CMK (cell line): ENCODE measurements at regions not wholly inside any gene's neighbourhood (a gene's known extent, or its start where the extent isn't known, plus 50 kb on each side); places are given as distances from the start of the nearest gene placed in this dataset.

Experiments used
- DNase-seq: peaks from one replicate; pipeline ENCODE4 v3.0.0-alpha.2; 2010; ENCODE audit warnings: low read depth

DNA sequence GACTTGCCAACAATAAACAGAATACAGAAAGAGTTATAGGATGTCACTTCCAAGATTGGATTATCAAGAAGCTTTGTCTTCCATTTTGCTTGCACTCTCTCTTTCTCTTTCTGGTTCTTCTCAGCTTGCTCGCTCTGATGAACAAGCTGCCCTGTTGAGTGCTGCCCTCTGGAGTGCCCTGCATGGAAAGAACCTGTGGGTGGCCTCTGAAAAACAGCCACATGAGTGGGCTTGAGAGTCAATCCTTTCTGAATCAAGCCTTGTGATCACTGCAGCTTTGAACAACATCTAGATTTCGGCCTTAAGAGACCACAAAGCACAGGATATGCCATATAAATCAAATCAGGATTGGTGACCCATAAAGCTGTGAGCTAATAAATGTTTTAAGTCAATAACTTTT, 185.1 kb downstream of the KIF2B start:
- DNase-seq: no peak

GRCh38 chr17:54009502-54009901, 186.8 kb downstream of the KIF2B start:
- DNase-seq: no peak

GRCh38 chr17:54013072-54013471, 190.3 kb downstream of the KIF2B start:
- no peak for DNase-seq

DNA sequence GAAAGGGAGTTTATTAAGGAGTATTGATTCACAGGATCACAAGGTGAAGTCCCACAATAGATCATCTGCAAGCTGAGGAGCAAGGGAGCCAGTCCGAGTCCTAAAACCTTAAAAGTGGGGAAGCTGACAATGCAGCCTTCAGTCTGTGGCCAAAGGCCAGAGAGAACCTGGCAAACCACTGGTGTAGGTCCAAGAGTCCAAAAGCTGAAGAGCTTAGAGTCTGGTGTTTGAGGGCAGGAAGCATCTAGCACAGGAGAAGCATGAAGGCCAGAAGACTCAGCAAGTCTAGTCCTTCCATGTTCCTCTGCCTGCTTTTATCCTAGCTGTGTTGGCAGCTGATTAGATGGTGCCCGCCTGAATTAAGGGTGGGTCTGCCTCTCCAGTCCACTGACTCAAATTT, 193.0 kb downstream of the KIF2B start:
- no peak for DNase-seq

- DNase-seq: no peak
Measured at GRCh38 chr17:54021418-54021817, 198.7 kb downstream of the KIF2B start.

DNA sequence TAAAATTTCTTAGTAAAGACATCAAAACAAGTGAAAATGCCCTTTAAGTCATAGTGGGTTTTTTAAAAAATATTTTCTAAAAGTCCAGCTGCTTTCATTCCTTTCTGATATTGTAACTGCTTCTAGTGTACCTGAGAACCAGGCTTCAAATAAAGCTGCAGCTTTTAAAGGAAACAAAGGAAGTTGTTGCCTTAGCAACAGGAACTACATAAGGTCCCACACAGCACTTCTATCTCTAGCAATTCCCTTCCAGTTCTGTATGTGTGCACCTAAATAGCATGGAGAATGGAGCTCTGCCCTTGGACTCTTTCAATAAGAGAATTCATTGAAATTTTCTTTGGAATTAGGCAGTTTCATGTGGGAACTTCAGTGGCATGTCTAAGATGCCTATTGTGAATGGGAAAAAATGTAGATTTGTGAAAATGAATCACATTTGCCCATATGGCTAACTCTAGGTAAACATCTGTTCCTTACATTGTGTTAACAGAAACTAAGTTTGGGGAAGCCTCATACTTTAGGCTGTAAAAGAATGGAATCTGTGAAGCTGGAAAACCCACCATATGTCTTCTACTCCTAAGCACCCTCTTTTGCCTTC, 206.4 kb downstream of the KIF2B start:
- DNase-seq: no peak

- no peak for DNase-seq
Measured at GRCh38 chr17:54029986-54030385, 207.3 kb downstream of the KIF2B start.

- no peak for DNase-seq
Measured at GRCh38 chr17:54046570-54046969, 223.8 kb downstream of the KIF2B start.

DNA sequence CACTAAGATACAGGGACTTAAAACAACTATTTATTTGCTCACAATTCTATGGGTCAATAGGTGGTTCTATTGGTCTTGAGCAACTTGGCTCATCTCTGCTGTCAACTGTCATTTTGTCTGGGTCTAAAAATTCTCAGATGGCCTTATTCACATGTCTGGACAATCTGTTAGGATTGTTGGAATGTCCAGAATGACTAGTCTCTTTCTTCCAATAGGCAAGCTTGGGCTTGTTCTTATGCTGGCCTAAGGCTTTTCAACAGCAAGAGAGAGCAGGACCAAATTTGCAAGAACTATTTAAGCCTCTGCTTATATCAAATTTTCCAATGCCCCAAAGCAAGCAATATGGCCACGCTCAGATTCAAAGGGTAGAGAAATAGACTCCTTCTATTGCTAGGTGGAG, 240.9 kb downstream of the KIF2B start:
- DNase-seq: no peak

DNA sequence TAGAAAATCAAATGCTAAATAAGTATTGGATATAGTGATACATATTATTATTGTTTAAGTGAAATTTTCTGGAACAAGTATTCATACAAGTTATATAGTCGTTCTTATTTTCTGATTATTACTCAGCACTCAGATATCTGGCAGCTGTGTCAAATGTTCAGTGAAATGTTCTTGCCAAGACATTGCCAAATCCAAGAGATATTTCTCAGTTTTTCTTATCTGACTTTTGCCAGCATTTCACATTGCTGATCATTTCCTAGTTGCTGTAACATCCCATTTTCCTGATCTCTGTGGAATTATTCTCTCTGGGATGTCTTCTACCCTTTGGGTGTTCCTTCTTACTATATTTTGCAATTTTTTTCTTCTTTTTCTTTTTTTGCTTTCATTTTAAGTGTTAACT, 262.3 kb downstream of the KIF2B start:
- DNase-seq: no peak

- no peak for DNase-seq
Measured at GRCh38 chr17:54085934-54086333, 263.2 kb downstream of the KIF2B start.

DNA sequence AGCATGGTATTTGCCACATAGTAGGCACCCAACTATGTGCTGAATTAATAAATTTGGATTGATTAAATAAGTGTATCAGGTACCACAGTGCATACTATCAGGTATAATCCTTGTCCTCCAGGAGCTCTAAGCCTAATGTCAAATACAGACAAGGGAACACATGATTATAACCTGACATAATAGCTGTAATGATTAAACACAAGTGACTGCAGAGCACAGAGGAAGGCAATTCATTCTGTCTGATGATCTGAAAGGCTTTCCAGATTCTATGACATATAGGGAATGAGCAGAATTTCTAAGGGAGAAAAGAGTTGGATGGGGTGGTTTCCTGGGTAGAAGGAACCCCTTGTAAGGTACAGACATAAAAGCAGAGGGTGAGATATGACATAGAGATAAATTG, 273.5 kb downstream of the KIF2B start:
- no peak for DNase-seq

- no peak for DNase-seq
Measured at GRCh38 chr17:54099221-54099620, 276.5 kb downstream of the KIF2B start.

DNA sequence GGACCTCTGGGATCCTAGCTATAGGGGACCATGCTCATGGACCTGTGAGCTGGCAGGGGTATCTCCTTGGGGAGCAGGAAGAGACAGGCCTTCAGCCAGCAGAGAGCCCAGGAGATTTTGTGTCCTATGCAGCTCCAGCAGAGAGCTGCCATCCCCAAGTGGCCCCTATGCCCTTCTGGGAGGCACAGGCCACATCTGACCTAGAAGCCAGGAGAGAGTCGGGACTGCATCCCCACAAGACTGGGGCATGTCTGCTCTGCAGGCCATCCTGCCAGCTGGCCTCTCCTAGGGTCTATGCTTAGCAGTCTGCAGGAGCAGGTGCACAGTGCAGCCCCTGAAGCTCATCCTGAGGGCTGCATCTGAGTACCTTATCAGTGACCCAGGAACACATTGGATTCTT, 279.5 kb downstream of the KIF2B start:
- no peak for DNase-seq

DNA sequence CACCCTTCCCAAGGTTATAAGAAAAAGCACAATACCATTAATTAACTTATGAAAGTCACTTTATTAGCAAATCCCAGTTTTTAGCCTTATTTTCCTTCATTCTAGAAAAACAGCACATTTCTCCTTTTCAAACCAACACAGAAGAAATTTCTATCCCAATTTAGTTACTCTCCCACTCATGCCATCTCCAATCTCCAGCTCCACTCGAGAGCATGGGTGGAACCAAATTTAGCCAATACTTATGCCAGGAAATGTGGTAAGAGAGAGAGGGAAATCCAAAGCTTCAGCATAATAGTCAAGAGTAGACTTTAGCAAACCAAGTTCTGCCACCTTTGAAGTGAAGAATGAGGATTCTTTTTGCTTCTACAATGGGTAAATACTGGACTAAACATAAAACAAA, 288.8 kb downstream of the KIF2B start:
- no peak for DNase-seq

DNA sequence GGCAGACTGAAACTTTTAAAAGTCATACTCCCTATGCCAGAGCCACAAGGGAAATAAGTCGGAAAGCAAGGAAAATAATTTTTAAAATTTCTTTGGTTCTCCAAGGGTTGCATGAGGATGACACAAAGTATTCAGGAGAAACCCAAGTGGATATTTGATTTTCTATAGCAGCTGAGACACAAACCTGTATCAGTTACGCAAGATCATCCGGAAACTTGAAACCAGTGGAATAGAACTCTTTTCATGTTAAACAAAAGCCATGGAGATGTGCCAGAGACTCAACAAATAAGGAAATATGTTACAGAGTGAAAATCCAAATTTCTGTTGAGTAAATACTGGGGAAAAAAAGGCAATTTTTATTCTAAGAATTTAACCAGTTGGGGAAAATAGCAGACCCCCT, 294.7 kb downstream of the KIF2B start:
- DNase-seq: no peak

GRCh38 chr17:54124456-54124855, 301.7 kb downstream of the KIF2B start:
- no peak for DNase-seq

DNA sequence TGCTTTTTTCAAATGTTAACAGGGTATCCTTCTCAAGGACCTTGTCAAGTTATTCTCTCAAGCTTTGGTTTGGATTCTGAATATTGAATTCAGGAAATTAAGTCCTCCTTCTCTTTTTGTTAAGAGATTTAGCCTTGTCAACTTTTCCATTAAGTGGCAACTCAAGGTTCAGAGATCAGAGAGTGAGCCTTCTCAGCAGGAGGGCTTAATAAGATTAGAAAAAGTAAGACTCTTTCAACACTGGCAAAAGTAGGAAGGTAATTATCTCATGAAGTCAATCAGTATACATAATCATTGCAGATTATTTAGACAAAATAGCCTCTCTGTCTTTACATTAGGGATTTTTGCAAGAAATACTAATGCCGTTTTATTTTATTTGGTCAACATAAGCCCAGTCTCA, 330.7 kb downstream of the KIF2B start:
- DNase-seq: no peak

DNA sequence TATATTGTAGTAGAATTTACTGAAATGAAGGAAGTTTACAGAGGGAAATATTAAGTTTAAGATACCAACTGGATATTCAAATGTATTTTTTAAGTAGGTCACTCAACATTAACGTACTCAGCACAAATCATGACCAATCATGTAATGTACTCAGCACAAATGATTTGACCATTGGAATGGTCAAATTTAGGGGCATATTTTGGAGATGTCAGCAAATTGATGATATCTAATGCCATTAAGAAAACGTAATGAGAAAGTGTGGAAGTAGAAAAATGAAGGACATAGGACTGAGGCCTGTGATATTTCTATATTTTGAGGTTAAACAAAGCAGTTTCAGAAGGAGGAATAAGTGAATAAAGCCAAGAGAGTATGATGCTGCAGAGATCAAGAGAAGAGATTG, 334.8 kb downstream of the KIF2B start:
- DNase-seq: no peak

DNA sequence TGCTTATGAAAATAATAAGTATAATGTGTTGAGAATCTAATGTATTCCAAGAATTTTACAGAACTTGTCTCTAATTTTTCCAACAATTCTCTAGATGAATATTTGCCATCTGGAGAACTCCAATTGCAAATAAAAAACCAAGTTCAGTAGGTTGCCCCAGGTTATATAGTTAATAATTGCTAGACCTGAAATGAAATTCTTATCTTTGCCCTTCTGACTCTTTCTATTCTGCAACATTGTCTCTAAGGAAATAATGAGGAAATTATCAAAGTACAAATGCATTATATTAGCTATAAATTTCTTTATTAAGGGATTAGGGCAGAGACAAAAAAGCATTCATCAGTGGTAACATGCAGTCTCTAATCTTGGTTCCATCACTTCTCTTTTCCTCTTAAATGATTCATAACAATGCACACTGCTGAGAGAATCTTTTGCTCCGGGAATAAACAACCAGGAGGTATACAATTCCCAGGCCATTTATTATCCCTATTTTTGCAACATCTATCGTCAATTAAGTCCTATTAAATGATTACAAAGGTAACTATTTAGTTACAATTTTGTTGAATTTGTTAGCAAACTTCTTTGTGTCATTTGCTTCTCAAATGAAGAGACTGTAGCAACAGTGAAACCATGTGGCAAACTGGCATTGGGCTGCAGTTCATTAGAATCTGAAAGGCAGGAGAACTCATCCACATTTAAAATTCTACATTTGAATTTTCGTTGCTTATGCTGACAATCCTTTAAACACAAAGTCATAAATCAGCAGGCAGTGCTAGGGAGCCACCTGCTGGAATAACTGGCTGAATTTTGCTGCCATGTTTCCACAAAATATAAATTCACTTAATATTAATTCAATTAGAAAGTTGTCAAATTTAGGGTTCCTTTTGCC, 349.6 kb downstream of the KIF2B start:
- no peak for DNase-seq

DNA sequence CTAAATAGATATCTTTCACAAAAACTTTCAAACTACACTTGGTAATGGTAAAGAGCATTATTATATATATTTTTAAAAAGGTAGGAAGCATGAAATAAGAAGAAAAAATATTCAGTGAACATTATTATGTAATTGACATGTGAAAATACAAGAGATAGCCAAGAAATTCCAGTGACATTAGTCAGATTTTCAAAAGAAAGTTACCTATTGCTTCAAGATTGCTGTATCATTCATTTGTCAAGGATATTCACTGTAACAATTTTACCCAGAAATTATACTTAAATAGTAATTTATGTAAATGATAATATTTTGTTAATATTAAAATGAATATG, 350.2 kb downstream of the KIF2B start:
- DNase-seq: no peak

DNA sequence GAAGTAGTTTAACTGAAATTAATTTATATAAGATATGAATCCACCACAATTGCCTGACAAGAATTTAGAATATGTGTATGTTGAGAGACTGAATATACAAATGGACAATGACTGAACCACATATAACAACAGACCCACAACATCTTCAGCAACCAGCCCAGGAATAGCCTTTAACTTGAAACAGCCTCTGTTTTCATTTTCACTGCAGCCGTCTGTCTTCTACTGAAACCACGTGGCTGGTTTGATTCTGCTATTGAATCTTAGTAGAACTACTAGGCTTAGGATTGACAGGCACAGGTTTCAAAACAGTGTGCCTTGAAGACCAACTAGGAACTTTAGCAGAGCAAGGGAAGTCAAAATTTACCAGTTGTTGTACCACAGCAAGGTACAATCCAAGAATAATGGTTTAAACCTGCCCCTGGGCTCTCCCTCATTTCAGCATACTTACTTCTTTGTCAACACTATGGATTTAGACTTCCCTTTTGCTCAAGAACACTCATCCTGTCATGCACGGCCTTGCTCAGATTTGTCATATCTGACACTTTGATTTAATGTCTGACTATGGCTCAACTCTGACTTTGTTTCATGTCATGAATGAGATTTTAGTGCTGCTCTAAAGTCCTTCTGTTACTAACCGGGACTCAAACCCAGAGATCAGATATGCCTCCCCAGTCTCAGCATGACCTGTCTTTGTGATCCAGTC, 355.0 kb downstream of the KIF2B start:
- DNase-seq: no peak

- no peak for DNase-seq
Measured at GRCh38 chr17:54180950-54181349, 358.2 kb downstream of the KIF2B start.
